ENCODE measurements at regions not wholly inside any gene's neighbourhood (a gene's known extent, or its start where the extent isn't known, plus 50 kb on each side); places are given as distances from the start of the nearest gene placed in this dataset.

DNA sequence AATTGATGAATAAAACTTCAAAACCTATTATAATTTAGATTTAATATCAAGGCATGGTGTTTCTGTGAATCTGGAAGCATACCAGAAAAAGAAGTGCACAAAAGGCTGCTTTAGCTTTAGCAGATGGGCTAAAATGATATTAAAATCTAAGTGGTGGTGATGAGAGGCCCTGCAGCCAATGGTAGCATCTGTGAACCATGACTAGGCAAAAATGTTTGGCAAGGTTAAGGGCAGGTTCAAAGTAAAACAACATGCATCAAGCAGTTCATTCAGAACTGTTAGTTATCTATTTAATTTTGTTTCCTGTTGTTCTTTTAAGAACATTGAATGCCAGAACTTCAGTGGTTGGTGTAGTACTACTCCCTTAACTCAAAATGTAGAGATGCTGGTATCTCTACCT, 1736.9 kb upstream of the CELF4 start:
- no peak for DNase-seq (ENCODE audit: extremely low read depth, insufficient read length)
- H3K4me3 ChIP-seq (replicated peaks; ENCODE audit: low read depth, low read length): no peak overlapping the region
- no peaks in the 10 kb centered on the region for H3K36me3 ChIP-seq (ENCODE audit: control insufficient read depth, insufficient read depth, low read length)
- TF ChIP-seq, protein P1, sequence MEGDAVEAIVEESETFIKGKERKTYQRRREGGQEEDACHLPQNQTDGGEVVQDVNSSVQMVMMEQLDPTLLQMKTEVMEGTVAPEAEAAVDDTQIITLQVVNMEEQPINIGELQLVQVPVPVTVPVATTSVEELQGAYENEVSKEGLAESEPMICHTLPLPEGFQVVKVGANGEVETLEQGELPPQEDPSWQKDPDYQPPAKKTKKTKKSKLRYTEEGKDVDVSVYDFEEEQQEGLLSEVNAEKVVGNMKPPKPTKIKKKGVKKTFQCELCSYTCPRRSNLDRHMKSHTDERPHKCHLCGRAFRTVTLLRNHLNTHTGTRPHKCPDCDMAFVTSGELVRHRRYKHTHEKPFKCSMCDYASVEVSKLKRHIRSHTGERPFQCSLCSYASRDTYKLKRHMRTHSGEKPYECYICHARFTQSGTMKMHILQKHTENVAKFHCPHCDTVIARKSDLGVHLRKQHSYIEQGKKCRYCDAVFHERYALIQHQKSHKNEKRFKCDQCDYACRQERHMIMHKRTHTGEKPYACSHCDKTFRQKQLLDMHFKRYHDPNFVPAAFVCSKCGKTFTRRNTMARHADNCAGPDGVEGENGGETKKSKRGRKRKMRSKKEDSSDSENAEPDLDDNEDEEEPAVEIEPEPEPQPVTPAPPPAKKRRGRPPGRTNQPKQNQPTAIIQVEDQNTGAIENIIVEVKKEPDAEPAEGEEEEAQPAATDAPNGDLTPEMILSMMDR (IDR thresholded peaks at IDR 0.05; ENCODE audit: insufficient read depth, low read length, poor library complexity, severe bottlenecking): no peak
- H3K27me3 ChIP-seq (replicated peaks; ENCODE audit: control insufficient read depth, insufficient read depth, low read length): no peaks in the 10 kb centered on the region

DNA sequence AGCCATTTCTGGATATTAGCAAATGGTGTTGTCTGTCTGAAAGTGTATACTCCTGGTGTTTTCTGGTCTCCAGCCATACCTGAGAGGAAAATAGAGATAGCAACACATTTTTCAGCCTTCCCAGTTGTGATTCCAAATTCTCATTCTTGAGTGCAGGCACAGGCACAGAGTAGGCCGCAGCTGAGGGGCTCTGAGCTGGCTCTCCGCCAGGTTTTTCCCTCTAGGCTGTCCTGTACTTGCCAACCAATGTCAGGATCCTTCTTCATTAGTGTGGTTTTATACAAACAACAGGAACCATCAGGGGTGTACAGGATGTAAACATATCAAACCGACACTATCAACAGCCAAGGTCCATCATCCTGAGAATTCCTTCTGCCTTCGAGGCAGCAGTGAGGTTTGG, 1733.6 kb upstream of the CELF4 start:
- H3K36me3 ChIP-seq (ENCODE audit: control insufficient read depth, insufficient read depth, low read length): no peaks in the 10 kb centered on the region
- TF ChIP-seq, protein P1 (IDR thresholded peaks at IDR 0.05; ENCODE audit: insufficient read depth, low read length, poor library complexity, severe bottlenecking): no peak
- DNase-seq (ENCODE audit: extremely low read depth, insufficient read length): no peak
- H3K4me3 ChIP-seq (replicated peaks; ENCODE audit: low read depth, low read length): no peak overlapping the region
- no peaks in the 10 kb centered on the region for H3K27me3 ChIP-seq (replicated peaks; ENCODE audit: control insufficient read depth, insufficient read depth, low read length)

DNA sequence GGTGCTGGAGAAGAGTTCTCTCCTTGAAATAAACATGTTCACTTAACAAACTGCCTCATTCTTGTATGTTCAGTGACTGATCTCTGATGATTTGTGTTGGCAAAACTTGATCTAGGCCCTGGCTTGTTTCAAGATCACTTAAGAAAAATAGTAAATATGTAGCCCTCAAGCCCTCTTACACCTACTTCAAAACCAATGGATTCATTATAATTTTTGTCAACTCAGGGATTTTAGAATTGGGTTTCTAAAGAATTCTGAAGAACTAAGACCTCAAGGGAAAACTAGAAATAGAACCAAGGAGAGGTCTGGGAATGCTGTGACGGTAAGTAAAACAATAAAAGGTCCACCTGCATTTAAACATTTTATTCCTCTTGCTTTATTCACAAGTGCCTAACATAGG, 1731.6 kb upstream of the CELF4 start:
- no peak for DNase-seq (ENCODE audit: extremely low read depth, insufficient read length)
- Histone ChIP-seq H3K36me3 (ENCODE audit: control insufficient read depth, insufficient read depth, low read length) (no peaks in the 10 kb centered on the region), H3K4me3 (replicated peaks; ENCODE audit: low read depth, low read length) (no peak overlapping the region), H3K27me3 (replicated peaks; ENCODE audit: control insufficient read depth, insufficient read depth, low read length) (no peaks in the 10 kb centered on the region)
- TF ChIP-seq, protein P1 (IDR thresholded peaks at IDR 0.05; ENCODE audit: insufficient read depth, low read length, poor library complexity, severe bottlenecking): no peak

DNA sequence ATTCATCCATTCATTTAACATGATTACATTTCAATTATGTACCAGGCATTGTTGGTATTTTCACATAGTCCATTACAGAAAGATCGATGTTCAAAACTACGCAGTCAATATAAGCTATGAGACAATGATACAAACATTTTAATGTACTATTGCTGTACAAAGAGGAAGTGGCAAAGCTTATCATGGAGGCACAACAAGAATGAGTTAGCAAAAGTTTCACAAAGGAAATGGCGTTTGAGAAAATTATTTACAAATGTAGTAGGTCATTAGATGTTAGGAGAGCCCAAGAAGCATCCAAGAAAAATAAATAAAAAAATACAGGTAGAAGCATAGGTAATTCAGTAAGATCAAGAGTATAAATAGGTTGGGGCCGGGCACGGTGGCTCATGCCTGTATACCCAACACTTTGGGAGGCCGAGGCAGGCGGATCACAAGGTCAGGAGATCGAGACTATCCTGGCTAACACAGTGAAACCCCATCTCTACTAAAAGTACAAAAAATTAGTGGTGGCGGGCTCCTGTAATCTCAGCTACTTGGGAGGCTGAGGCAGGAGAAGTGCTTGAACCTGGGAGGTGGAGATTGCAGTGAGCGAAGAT, 1730.8 kb upstream of the CELF4 start:
- DNase-seq (ENCODE audit: extremely low read depth, insufficient read length): no peak
- Histone ChIP-seq H3K36me3 (ENCODE audit: control insufficient read depth, insufficient read depth, low read length) (no peaks in the 10 kb centered on the region), H3K4me3 (replicated peaks; ENCODE audit: low read depth, low read length) (no peak overlapping the region), H3K27me3 (replicated peaks; ENCODE audit: control insufficient read depth, insufficient read depth, low read length) (no peaks in the 10 kb centered on the region)
- TF ChIP-seq, protein P1 (IDR thresholded peaks at IDR 0.05; ENCODE audit: insufficient read depth, low read length, poor library complexity, severe bottlenecking): no peak

DNA sequence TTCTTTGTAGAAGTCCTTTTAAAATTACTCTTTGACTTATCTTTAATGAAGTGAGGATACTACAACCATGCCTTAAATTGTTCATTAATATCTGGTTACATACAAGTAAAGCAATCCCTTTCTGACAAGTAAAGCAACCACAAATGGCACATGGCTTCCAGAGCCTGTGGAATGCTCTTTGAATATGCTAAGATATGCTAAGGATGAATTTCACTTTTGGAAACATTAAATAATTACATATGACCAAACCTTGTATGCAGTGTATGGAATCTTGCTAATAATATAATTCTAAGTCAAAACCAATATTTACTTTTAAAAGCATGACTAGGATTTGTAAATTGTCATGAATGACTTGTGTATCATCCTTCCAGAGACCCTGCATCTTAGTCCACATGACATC, 1711.2 kb upstream of the CELF4 start:
- DNase-seq (ENCODE audit: extremely low read depth, insufficient read length): no peak
- no peak overlapping the region for H3K4me3 ChIP-seq (replicated peaks; ENCODE audit: low read depth, low read length)
- H3K36me3 ChIP-seq (ENCODE audit: control insufficient read depth, insufficient read depth, low read length): no peaks in the 10 kb centered on the region
- TF ChIP-seq, protein P1 (IDR thresholded peaks at IDR 0.05; ENCODE audit: insufficient read depth, low read length, poor library complexity, severe bottlenecking): no peak
- no peaks in the 10 kb centered on the region for H3K27me3 ChIP-seq (replicated peaks; ENCODE audit: control insufficient read depth, insufficient read depth, low read length)

DNA sequence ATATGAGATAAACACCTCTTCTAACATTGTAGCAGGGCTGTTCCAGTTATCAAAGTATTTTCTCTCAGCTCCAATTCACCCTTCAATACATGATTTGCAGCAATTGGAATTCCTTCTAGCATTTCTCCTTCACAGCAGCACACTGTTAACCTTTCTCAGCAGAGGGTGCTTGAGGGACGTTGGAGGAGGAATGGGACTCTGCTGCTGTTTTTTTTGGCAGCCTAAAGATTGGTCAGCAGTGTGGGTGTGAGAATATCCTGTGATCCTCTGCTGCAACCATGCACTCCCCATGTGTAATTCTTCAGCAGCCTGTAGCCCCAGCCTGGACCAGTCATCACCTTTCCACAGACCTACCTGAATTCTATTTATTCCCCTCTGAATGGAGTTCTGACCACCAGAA, 1708.9 kb upstream of the CELF4 start:
- TF ChIP-seq, protein P1 (IDR thresholded peaks at IDR 0.05; ENCODE audit: insufficient read depth, low read length, poor library complexity, severe bottlenecking): no peak

More for the DNA sequence above, 1708.9 kb upstream of the CELF4 start:
- Histone ChIP-seq H3K4me3 (replicated peaks; ENCODE audit: low read depth, low read length) (no peak overlapping the region), H3K36me3 (ENCODE audit: control insufficient read depth, insufficient read depth, low read length) (no peaks in the 10 kb centered on the region), H3K27me3 (replicated peaks; ENCODE audit: control insufficient read depth, insufficient read depth, low read length) (no peaks in the 10 kb centered on the region)
- no peak for DNase-seq (ENCODE audit: extremely low read depth, insufficient read length)

Measured in GM06990 (cell line).